IMR-90 (cell line): ENCODE measurements at regions not wholly inside any gene's neighbourhood (a gene's known extent, or its start where the extent isn't known, plus 50 kb on each side); places are given as distances from the start of the nearest gene placed in this dataset.

Experiments used
- ATAC-seq: fragments of 200-7000 bp; cut with Tn5 transposase; 2 replicates; pipeline ENCODE4 v1.9.1; 2020; ENCODE audit warnings: low read depth, mild to moderate bottlenecking, moderate library complexity
- BruUV-seq: library from RNA; stranded (reverse); fragments of 400-500 nt; replicated peaks from 2 replicates; lab custom pipeline; 2021; lab: Mats Ljungman, UMichigan
- CTCF ChIA-PET: fragments of 300-600 bp; formaldehyde crosslinking; extraction: SDS; loops from one replicate; lab custom pipeline; 2021; ENCODE audit warnings: antibody characterized with exemption; lab: Yijun Ruan, JAX
- POLR2A ChIA-PET: fragments of 300-600 bp; sonication (Branson Sonifier 250); formaldehyde crosslinking; loops from one replicate; lab custom pipeline; 2022; ENCODE audit warnings: antibody characterized with exemption; ENCODE audit not compliant: unreplicated experiment; lab: Charles Lee
- DNase-seq: peaks from one replicate; pipeline ENCODE4 v3.0.0; 2013
- H2AFZ ChIP-seq: replicated peaks from 2 replicates; pipeline ENCODE3; 2013; ENCODE audit warnings: low read length, mild to moderate bottlenecking; ENCODE audit not compliant: poor library complexity
- H2AK5ac ChIP-seq: 2 replicates; pipeline ENCODE4 v1.6.1; 2013; ENCODE audit warnings: low read depth, low read length, inconsistent platforms
- H2AK9ac ChIP-seq: replicated peaks from 2 replicates; pipeline ENCODE3; 2013; ENCODE audit warnings: mild to moderate bottlenecking, low read depth, low read length, moderate library complexity; ENCODE audit not compliant: poor library complexity
- H2BK120ac ChIP-seq: 2 replicates; pipeline ENCODE4 v1.6.1; 2013; ENCODE audit warnings: low read depth, low read length, inconsistent platforms
- H2BK15ac ChIP-seq: 3 replicates; pipeline ENCODE4 v1.6.1; 2013; ENCODE audit warnings: low read depth, low read length, inconsistent platforms
- H2BK20ac ChIP-seq: 2 replicates; pipeline ENCODE4 v1.6.1; 2013; ENCODE audit warnings: low read depth, mild to moderate bottlenecking, inconsistent platforms, low read length, moderate library complexity
- H2BK5ac ChIP-seq: 2 replicates; pipeline ENCODE4 v1.6.1; 2013; ENCODE audit warnings: mild to moderate bottlenecking, low read depth, low read length, inconsistent platforms; ENCODE audit not compliant: poor library complexity, severe bottlenecking
- H3K14ac ChIP-seq: replicated peaks from 2 replicates; pipeline ENCODE4 v1.6.1; 2013; ENCODE audit warnings: low read depth, low read length, inconsistent platforms
- H3K18ac ChIP-seq: 2 replicates; pipeline ENCODE4 v1.6.1; 2013; ENCODE audit warnings: low read depth, low read length, control low read depth
- H3K23ac ChIP-seq: 2 replicates; pipeline ENCODE4 v1.6.1; 2013; ENCODE audit warnings: low read depth, low read length, inconsistent platforms
- H3K27ac ChIP-seq: 2 replicates; pipeline ENCODE4 v1.5.1; 2013; ENCODE audit warnings: mild to moderate bottlenecking, control low read depth, low read length; ENCODE audit not compliant: insufficient read depth
- H3K27me3 ChIP-seq: 2 replicates; pipeline ENCODE4 v1.6.1; 2013; ENCODE audit warnings: low read length; ENCODE audit not compliant: control insufficient read depth, insufficient read depth
- H3K36me3 ChIP-seq: 2 replicates; pipeline ENCODE4 v1.6.1; 2013; ENCODE audit warnings: low read length, mixed read lengths; ENCODE audit not compliant: control insufficient read depth, insufficient read depth
- H3K4ac ChIP-seq: 2 replicates; pipeline ENCODE4 v1.6.1; 2013; ENCODE audit warnings: low read depth, low read length, inconsistent platforms
- H3K4me1 ChIP-seq: 2 replicates; pipeline ENCODE4 v1.6.1; 2013; ENCODE audit warnings: low read length, mixed read lengths; ENCODE audit not compliant: control insufficient read depth, insufficient read depth
- H3K4me2 ChIP-seq: 2 replicates; pipeline ENCODE4 v1.6.1; 2013; ENCODE audit warnings: low read depth, mild to moderate bottlenecking, control low read depth, low read length, moderate library complexity
- H3K4me3 ChIP-seq: 2 replicates; pipeline ENCODE4 v1.5.1; 2013; ENCODE audit warnings: low read depth, mild to moderate bottlenecking, control low read depth, low read length, moderate library complexity; ENCODE audit not compliant: insufficient read depth
- H3K56ac ChIP-seq: 2 replicates; pipeline ENCODE4 v1.6.1; 2013; ENCODE audit warnings: low read length, inconsistent platforms; ENCODE audit not compliant: insufficient read depth; ENCODE audit errors: extremely low read depth
- H3K79me1 ChIP-seq, 2 experiments: 2 replicates each; pipeline ENCODE4 v1.6.1; 2013; ENCODE audit warnings: low read length in 2 of 2, inconsistent platforms in 1 of 2, low read depth in 1 of 2
- H3K9ac ChIP-seq: 2 replicates; pipeline ENCODE4 v1.6.1; 2013; ENCODE audit warnings: low read depth, low read length, control low read depth
- H3K9me1 ChIP-seq: 2 replicates; pipeline ENCODE4 v1.6.1; 2013; ENCODE audit warnings: low read length, inconsistent platforms; ENCODE audit not compliant: insufficient read depth
- H3K9me3 ChIP-seq: 2 replicates; pipeline ENCODE4 v1.6.1; 2013; ENCODE audit warnings: low read length; ENCODE audit not compliant: control insufficient read depth, insufficient read depth
- H4K20me1 ChIP-seq: 2 replicates; pipeline ENCODE4 v1.6.1; 2013; ENCODE audit warnings: low read length, inconsistent platforms; ENCODE audit not compliant: insufficient read depth
- H4K5ac ChIP-seq: 2 replicates; pipeline ENCODE4 v1.6.1; 2013; ENCODE audit warnings: mild to moderate bottlenecking, low read depth, low read length, control low read depth
- H4K8ac ChIP-seq, 2 experiments: 2 replicates each; pipeline ENCODE4 v1.6.1; 2013; ENCODE audit warnings: low read depth in 2 of 2, low read length in 2 of 2, control low read depth in 1 of 2, inconsistent platforms in 1 of 2
- H4K91ac ChIP-seq: 2 replicates; pipeline ENCODE4 v1.6.1; 2013; ENCODE audit warnings: low read depth, low read length, inconsistent platforms; ENCODE audit not compliant: insufficient read depth
- BHLHE40 ChIP-seq: fragments of 150-350 bp; IDR thresholded peaks from 2 replicates; pipeline ENCODE4 v1.6.1; 2016; ENCODE audit warnings: mild to moderate bottlenecking, low read depth, low read length
- CEBPB ChIP-seq: IDR thresholded peaks from 2 replicates; pipeline ENCODE4 v1.6.1; 2012; ENCODE audit warnings: low read depth, low read length, improper control_type of control experiment
- CHD1 ChIP-seq: IDR thresholded peaks from 2 replicates; pipeline ENCODE4 v1.6.1; 2012; ENCODE audit warnings: low read depth, low read length, improper control_type of control experiment
- CTCF ChIP-seq: conservative IDR thresholded peaks from 2 replicates; pipeline ENCODE4 v1.5.1; 2012; ENCODE audit warnings: mild to moderate bottlenecking, low read depth, low read length, improper control_type of control experiment
- FOS ChIP-seq: fragments of 150-350 bp; IDR thresholded peaks from 2 replicates; pipeline ENCODE4 v1.6.1; 2016; ENCODE audit warnings: low read depth, low read length
- MAFK ChIP-seq: IDR thresholded peaks from 2 replicates; pipeline ENCODE4 v1.6.1; 2012; ENCODE audit warnings: low read depth, low read length, improper control_type of control experiment
- MAZ ChIP-seq: IDR thresholded peaks from 2 replicates; pipeline ENCODE4 v1.6.1; 2012; ENCODE audit warnings: low read depth, mild to moderate bottlenecking, low read length, improper control_type of control experiment, moderate library complexity, borderline replicate concordance
- MXI1 ChIP-seq: IDR thresholded peaks from 2 replicates; pipeline ENCODE4 v1.6.1; 2012; ENCODE audit warnings: low read depth, mild to moderate bottlenecking, low read length, moderate library complexity, borderline replicate concordance
- NFE2L2 ChIP-seq: fragments of 150-350 bp; IDR thresholded peaks from 2 replicates; pipeline ENCODE4 v1.6.1; 2016; ENCODE audit warnings: low read depth, mild to moderate bottlenecking, low read length
- POLR2A ChIP-seq: IDR thresholded peaks from 2 replicates; pipeline ENCODE4 v1.6.1; 2012; ENCODE audit warnings: mild to moderate bottlenecking, low read depth, low read length
- RAD21 ChIP-seq: IDR thresholded peaks from 2 replicates; pipeline ENCODE4 v1.6.1; 2012; ENCODE audit warnings: low read length, improper control_type of control experiment
- RCOR1 ChIP-seq: IDR thresholded peaks from 2 replicates; pipeline ENCODE4 v1.6.1; 2012; ENCODE audit warnings: mild to moderate bottlenecking, low read length, improper control_type of control experiment; ENCODE audit not compliant: insufficient replicate concordance
- RFX5 ChIP-seq: IDR thresholded peaks from 2 replicates; pipeline ENCODE4 v1.8.0; 2012; ENCODE audit warnings: low read depth, mild to moderate bottlenecking, low read length, moderate library complexity
- SMC3 ChIP-seq: fragments of 150-350 bp; IDR thresholded peaks from 2 replicates; pipeline ENCODE4 v1.6.1; 2016; ENCODE audit warnings: low read depth, mild to moderate bottlenecking, antibody characterized with exemption, low read length, moderate library complexity
- WGBS, 2 experiments: methylation state at CpG; one replicate each; pipeline versions ENCODE4 v1.1.5 to v1.1.7; 2013; ENCODE audit warnings: missing lambda C conversion rate in 2 of 2; ENCODE audit not compliant: insufficient read length in 1 of 2; ENCODE audit errors: extremely low coverage in 2 of 2; 5-methylcytosine and 5-hydroxymethylcytosine counted together
- dilution Hi-C: fragments of 300-500 bp; cut with HindIII; formaldehyde crosslinking; loops from one replicate; pipeline ENCODE4 v1.14.3; 2018; ENCODE audit warnings: low sequenced_read_pairs; ENCODE audit not compliant: unreplicated experiment
- in situ Hi-C: fragments of 300-500 bp; cut with MboI; formaldehyde crosslinking; loops from 3 replicates; pipeline ENCODE4 v1.14.3; 2019; ENCODE audit warnings: low sequenced_read_pairs, inconsistent platforms, mixed read lengths
- intact Hi-C: fragments of 100-400 bp; cut with micrococcal nuclease; formaldehyde crosslinking; loops from 2 replicates; pipeline ENCODE4 v1.10.0; 2022
- TF ChIP-seq, protein P1 (sequence below): fragments of 150-350 bp; IDR thresholded peaks from 2 replicates; pipeline ENCODE4 v1.6.1; 2017; ENCODE audit warnings: mild to moderate bottlenecking, antibody characterized with exemption, low read length, low read depth
- TF ChIP-seq, protein P2 (sequence below): fragments of 150-350 bp; IDR thresholded peaks from 2 replicates; pipeline ENCODE4 v1.6.1; 2016; ENCODE audit warnings: low read depth, mild to moderate bottlenecking, low read length, moderate library complexity, borderline replicate concordance

DNA sequence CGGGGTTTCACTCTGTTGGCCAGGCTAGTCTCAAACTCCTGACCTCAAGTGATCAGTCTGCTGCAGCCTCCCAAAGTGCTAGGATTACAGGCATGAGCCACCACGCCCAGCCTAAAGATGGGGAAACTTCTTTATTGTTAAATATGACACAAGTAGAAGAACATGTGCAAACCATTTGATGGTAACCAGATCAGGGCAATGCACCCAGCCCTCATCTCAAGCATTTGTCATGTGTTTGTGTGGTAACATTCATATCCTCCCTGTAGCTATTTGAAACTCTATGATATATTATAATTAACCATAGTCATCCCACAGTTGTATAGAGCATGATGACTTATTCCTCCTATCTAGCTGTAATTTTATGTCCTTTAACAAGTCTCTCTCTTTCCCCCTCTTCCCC is 119.5 kb upstream of the TMPRSS2 start:
- Histone ChIP-seq H3K9me1 (peaks cover 3% of the 10 kb centered on the region; the same call in 1 of the 2 replicates), H3K4ac (no peak overlapping the region), H3K23ac (no peak overlapping the region), H2BK120ac (no peak overlapping the region), H2BK5ac (no peak overlapping the region), H3K18ac (no peak overlapping the region), H2AK5ac (no peak overlapping the region), H2BK20ac (no peak overlapping the region), H3K14ac (no peak overlapping the region), H4K8ac (no peak overlapping the region), H3K9me3 (no peaks in the 10 kb centered on the region), H3K79me1 (no peaks in the 10 kb centered on the region), H2BK15ac (no peak overlapping the region), H3K27ac (no peak overlapping the region), H2AK9ac (no peak overlapping the region), H4K20me1 (no peaks in the 10 kb centered on the region; the same call in 1 of the 2 replicates), H3K27me3 (peaks cover 12% of the 10 kb centered on the region), H3K36me3 (no peaks in the 10 kb centered on the region), H3K4me3 (no peak overlapping the region), H2AFZ (no peak overlapping the region), H3K4me1 (no peaks in the 10 kb centered on the region), H4K91ac (no peak overlapping the region), H4K5ac (no peak overlapping the region), H3K4me2 (no peak overlapping the region), H3K56ac (no peak overlapping the region), H3K9ac (no peak overlapping the region)
- ATAC-seq (no peak), DNase-seq (peak; percentile 47)
- intact Hi-C loops, result no loop called here
- ChIA-PET POLR2A (no interaction called here), CTCF (no interaction called here)
- BruUV-seq, result no TSS peak
- TF ChIP-seq, protein P1, sequence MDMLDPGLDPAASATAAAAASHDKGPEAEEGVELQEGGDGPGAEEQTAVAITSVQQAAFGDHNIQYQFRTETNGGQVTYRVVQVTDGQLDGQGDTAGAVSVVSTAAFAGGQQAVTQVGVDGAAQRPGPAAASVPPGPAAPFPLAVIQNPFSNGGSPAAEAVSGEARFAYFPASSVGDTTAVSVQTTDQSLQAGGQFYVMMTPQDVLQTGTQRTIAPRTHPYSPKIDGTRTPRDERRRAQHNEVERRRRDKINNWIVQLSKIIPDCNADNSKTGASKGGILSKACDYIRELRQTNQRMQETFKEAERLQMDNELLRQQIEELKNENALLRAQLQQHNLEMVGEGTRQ, result no peak
- no peak for TF ChIP-seq NFE2L2
- no peak for TF ChIP-seq CEBPB
- no peak for TF ChIP-seq MXI1
- TF ChIP-seq RCOR1, result no peak
- no peak for TF ChIP-seq RFX5
- no peak for TF ChIP-seq BHLHE40
- no peak for TF ChIP-seq POLR2A
- TF ChIP-seq FOS, result no peak
- no peak for TF ChIP-seq SMC3
- no peak for TF ChIP-seq RAD21
- TF ChIP-seq CHD1, result no peak
- TF ChIP-seq, protein P2, sequence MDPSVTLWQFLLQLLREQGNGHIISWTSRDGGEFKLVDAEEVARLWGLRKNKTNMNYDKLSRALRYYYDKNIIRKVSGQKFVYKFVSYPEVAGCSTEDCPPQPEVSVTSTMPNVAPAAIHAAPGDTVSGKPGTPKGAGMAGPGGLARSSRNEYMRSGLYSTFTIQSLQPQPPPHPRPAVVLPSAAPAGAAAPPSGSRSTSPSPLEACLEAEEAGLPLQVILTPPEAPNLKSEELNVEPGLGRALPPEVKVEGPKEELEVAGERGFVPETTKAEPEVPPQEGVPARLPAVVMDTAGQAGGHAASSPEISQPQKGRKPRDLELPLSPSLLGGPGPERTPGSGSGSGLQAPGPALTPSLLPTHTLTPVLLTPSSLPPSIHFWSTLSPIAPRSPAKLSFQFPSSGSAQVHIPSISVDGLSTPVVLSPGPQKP, result no peak
- TF ChIP-seq MAZ, result no peak
- no peak for TF ChIP-seq CTCF
- no peak for TF ChIP-seq MAFK
- in situ Hi-C loops, result no loop called here
- no CpG with 5 or more reads among the region's 2 CpGs for WGBS, 2 experiments
- dilution Hi-C loops, result no loop called here
